ENCODE measurements at regions not wholly inside any gene's neighbourhood (a gene's known extent, or its start where the extent isn't known, plus 50 kb on each side); places are given as distances from the start of the nearest gene placed in this dataset.

DNA sequence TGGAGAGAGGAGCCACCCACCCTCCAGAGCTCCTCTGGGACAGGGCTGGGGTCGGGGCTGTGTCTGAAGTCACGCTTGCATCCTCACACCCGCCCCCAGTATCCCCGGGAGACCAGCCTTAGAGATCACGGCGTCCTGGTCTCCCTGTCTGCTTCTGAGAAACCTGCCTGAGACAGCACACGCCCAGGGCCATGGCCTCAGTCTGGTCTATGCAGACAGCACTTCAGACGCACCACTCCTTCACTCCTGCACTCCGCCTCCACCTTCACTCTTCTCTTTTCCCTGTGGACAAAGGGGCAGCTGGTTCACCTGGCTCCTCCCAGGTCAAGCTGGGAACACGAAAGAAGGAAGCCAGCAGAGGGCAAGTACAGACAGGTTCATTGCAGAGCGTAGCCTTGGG is 248.0 kb upstream of the GSE1 start:
- H3K4me2 ChIP-seq, result no peak overlapping the region
- whole genome bisulfite sequencing (ENCODE audit: low lambda C conversion rate), result 93% methylated on average over 10 of the region's 11 CpGs
- H3K27me3 ChIP-seq (ENCODE audit: insufficient read depth), result no peaks in the 10 kb centered on the region
- no peak overlapping the region for H3K9ac ChIP-seq
- no peaks in the 10 kb centered on the region for H3F3A ChIP-seq (replicated peaks; ENCODE audit: insufficient read depth)
- POLR2A ChIA-PET, result interaction anchor here (2.3 to 2.6 kb wide), 2 partner anchors 14 to 17 kb away, joined by 7 to 11 read pairs; no protein-coding TSS in a partner anchor
- H4K20me1 ChIP-seq (ENCODE audit: insufficient read depth), result no peaks in the 10 kb centered on the region
- H3K79me2 ChIP-seq (ENCODE audit: insufficient read depth), result no peaks in the 10 kb centered on the region
- no peak for DNase-seq
- CTCF ChIA-PET, result interaction anchor here (0.7 to 15.0 kb wide), 13 partner anchors 13 to 251 kb away, joined by 3 to 144 read pairs (median 7); no protein-coding TSS in a partner anchor
- no peaks in the 10 kb centered on the region for H3K36me3 ChIP-seq (replicated peaks in 1 of 2; ENCODE audit: control insufficient read depth in 1 of 2, insufficient read depth in 2 of 2, low read length in 1 of 2)
- H3K27ac ChIP-seq (ENCODE audit: low read depth in 2 of 2, low read length in 1 of 2), result peak overlapping the region in 1 of 2 experiments; percentile 99; a peak in 2 of 4 replicates
- H2AFZ ChIP-seq (ENCODE audit: low read depth), result no peak overlapping the region
- no peak for TF ChIP-seq RCOR1 (IDR thresholded peaks at IDR 0.05; ENCODE audit: low read length)
- TF ChIP-seq, protein P1, sequence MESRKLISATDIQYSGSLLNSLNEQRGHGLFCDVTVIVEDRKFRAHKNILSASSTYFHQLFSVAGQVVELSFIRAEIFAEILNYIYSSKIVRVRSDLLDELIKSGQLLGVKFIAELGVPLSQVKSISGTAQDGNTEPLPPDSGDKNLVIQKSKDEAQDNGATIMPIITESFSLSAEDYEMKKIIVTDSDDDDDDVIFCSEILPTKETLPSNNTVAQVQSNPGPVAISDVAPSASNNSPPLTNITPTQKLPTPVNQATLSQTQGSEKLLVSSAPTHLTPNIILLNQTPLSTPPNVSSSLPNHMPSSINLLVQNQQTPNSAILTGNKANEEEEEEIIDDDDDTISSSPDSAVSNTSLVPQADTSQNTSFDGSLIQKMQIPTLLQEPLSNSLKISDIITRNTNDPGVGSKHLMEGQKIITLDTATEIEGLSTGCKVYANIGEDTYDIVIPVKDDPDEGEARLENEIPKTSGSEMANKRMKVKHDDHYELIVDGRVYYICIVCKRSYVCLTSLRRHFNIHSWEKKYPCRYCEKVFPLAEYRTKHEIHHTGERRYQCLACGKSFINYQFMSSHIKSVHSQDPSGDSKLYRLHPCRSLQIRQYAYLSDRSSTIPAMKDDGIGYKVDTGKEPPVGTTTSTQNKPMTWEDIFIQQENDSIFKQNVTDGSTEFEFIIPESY (IDR thresholded peaks at IDR 0.05; ENCODE audit: borderline replicate concordance, low read depth), result no peak
- no peak for TF ChIP-seq MEF2A (IDR thresholded peaks at IDR 0.05; ENCODE audit: borderline replicate concordance, low read depth)
- no peak for TF ChIP-seq EZH2phosphoT487 (IDR thresholded peaks at IDR 0.05; ENCODE audit: borderline replicate concordance, low read depth)
- no peak for TF ChIP-seq NFIC (IDR thresholded peaks at IDR 0.05; ENCODE audit: borderline replicate concordance)
- no peak for TF ChIP-seq TAF1 (IDR thresholded peaks at IDR 0.05; ENCODE audit: borderline replicate concordance, low read depth, low read length)
- no peak for TF ChIP-seq FOXJ3 (CRISPR knock-in tag; IDR thresholded peaks at IDR 0.05)
- no peak for TF ChIP-seq MXI1 (IDR thresholded peaks at IDR 0.05; ENCODE audit: low read depth, low read length)
- TF ChIP-seq FOXM1 (IDR thresholded peaks at IDR 0.05; ENCODE audit: low read depth), result no peak
- no peak for TF ChIP-seq RAD21 (IDR thresholded peaks at IDR 0.05; ENCODE audit: low read length)
- no peak for TF ChIP-seq POLR2AphosphoS5 (IDR thresholded peaks at IDR 0.05; ENCODE audit: low read depth, low read length)
- TF ChIP-seq, protein P2, sequence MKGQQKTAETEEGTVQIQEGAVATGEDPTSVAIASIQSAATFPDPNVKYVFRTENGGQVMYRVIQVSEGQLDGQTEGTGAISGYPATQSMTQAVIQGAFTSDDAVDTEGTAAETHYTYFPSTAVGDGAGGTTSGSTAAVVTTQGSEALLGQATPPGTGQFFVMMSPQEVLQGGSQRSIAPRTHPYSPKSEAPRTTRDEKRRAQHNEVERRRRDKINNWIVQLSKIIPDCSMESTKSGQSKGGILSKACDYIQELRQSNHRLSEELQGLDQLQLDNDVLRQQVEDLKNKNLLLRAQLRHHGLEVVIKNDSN (IDR thresholded peaks at IDR 0.05; ENCODE audit: borderline replicate concordance, low read depth), result no peak
- TF ChIP-seq, protein P3, sequence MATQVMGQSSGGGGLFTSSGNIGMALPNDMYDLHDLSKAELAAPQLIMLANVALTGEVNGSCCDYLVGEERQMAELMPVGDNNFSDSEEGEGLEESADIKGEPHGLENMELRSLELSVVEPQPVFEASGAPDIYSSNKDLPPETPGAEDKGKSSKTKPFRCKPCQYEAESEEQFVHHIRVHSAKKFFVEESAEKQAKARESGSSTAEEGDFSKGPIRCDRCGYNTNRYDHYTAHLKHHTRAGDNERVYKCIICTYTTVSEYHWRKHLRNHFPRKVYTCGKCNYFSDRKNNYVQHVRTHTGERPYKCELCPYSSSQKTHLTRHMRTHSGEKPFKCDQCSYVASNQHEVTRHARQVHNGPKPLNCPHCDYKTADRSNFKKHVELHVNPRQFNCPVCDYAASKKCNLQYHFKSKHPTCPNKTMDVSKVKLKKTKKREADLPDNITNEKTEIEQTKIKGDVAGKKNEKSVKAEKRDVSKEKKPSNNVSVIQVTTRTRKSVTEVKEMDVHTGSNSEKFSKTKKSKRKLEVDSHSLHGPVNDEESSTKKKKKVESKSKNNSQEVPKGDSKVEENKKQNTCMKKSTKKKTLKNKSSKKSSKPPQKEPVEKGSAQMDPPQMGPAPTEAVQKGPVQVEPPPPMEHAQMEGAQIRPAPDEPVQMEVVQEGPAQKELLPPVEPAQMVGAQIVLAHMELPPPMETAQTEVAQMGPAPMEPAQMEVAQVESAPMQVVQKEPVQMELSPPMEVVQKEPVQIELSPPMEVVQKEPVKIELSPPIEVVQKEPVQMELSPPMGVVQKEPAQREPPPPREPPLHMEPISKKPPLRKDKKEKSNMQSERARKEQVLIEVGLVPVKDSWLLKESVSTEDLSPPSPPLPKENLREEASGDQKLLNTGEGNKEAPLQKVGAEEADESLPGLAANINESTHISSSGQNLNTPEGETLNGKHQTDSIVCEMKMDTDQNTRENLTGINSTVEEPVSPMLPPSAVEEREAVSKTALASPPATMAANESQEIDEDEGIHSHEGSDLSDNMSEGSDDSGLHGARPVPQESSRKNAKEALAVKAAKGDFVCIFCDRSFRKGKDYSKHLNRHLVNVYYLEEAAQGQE (IDR thresholded peaks at IDR 0.05; ENCODE audit: low read depth, low read length), result no peak
- no peak for TF ChIP-seq EP300 (IDR thresholded peaks at IDR 0.05; ENCODE audit: borderline replicate concordance in 1 of 2, low read depth in 1 of 2, low read length in 1 of 2)
- no peak for TF ChIP-seq MAX (IDR thresholded peaks at IDR 0.05; ENCODE audit: low read depth)
- TF ChIP-seq FOSL2 (IDR thresholded peaks at IDR 0.05; ENCODE audit: borderline replicate concordance, low read depth), result no peak
- no peaks in the 10 kb centered on the region for H3K9me3 ChIP-seq
- peaks cover 6 to 73% of the 10 kb centered on the region in 2 experiments; a peak in 3 of 4 replicates for H3K4me1 ChIP-seq (ENCODE audit: control insufficient read depth in 1 of 2, insufficient read depth in 2 of 2, low read depth in 1 of 2, low read length in 1 of 2)
- no peak overlapping the region for H3K4me3 ChIP-seq (ENCODE audit: low read depth in 2 of 2, low read length in 1 of 2)
- no peaks in the 10 kb centered on the region for H3K9me2 ChIP-seq
